ENCODE measurements at regions not wholly inside any gene's neighbourhood (a gene's known extent, or its start where the extent isn't known, plus 50 kb on each side); places are given as distances from the start of the nearest gene placed in this dataset.
A peak's percentile ranks its signal among the peaks of the same experiment; 100 is the strongest.

- DNase-seq: no peak
These were observed 614.0 kb downstream of the SLC4A3 start for GRCh38 chr2:220241423-220241822.

DNA sequence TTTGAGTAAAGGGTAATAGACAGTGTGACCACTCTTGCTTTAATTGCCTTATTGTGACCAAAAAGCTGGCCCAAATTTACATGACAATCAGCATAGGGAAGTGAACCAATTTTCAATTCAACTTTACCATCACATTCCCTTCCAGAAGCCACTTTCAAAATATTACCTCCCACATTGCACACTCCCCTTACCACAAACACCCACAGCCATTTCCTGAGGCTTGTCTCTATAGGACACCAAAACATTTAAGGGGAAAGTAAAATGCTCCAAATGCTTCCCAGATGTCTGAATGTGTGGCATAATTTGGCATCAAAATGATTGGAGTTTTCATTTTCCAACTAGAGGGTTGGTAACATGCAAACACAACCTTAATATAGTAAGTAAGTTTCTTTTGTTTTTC, 616.1 kb downstream of the SLC4A3 start:
- no peak for DNase-seq

- no peak for DNase-seq
These were observed 619.0 kb downstream of the SLC4A3 start for GRCh38 chr2:220246386-220246785.

DNA sequence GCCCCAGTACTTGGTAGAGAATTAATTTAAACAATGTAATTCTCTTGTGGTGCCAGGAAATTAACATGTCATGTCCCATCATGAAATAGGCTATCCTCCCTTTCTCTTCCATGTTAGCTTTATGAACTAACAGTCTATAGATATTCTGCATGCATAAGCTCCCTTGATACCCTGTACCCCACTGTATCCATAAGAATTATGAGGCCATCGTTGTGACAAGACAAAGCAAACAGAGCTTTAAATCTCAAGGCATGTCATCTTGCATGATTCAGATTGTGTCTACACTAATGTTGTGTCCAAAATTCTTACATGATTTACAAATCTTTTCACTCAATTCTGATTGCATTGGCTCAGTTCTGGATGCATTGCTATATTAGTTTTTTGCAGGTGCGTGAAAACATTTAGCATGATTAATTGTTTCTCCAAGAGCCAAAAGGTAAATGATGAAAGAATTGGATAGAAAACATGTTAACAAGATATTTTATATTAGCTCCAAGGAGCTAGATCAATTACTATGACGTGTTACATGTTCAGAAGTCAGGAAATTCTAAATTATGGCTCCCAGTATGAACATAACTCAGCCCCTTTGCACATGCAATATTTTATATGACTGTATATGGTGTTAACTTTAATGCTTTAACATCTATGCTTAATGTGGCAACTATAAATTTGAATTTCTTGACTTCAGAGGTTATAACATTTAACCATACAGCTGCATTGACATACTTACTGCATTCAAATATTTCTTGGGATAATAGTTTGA, 620.3 kb downstream of the SLC4A3 start:
- no peak for DNase-seq

DNA sequence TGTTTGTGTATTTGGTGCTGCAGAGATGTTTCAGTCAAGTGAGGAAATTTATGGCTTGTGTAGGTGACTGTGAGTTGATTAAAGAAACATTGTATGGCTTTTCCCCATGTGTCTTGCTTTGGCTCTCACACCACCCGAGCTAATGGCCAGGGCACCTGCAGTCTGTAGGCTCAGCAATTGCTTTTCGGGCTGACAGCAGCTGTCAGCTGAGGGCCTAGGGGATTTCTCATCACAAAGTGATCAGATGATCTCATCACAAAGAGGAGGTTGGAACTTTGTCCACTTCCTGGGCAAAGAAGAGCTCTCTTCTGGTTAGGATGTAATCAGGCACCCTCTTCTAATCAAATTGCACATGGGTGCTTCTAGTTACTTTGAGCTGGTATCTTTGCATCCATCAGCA, 632.2 kb downstream of the SLC4A3 start:
- peak; percentile 39 for DNase-seq

DNA sequence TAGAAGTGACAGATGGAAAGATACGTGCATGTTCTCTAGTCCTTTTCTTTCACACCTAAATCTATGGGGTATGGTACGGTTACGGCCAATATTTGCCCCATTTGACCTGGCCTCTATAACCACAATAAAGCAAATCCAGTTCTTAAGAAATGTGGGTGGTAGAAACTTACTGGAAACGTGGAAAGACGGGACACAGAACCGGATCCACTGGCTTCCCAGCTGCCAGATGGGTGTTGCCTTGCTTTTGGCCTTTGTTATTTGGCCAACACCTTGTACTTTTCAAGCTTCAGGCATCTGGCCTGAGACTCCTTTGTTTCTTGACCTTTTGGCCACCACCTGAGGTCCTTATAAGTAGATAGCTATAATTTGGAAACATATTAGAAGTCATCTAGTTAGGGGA, 635.9 kb downstream of the SLC4A3 start:
- DNase-seq: no peak

DNA sequence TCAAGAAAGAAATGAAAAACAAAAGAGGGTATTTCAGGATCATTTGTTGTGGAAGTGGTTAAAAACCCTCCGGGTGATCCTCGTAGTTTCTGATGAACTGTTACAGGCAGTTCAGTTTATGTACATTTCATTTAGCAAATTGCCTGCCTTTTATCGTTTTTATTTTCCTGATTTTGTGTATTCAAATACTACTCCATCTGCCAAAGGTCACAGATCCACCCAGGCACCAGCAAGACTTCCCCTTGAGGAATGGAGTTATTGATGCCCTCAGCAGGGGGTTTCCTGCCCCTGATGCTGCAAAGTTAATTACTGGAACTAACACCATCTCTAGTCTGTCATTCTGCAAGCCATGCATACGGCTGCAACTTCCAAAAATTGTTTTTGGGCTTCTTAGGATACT, 641.9 kb downstream of the SLC4A3 start:
- peak; percentile 88 for DNase-seq

GRCh38 chr2:220270481-220271070, 643.1 kb downstream of the SLC4A3 start:
- DNase-seq: peak; percentile 27

- DNase-seq: no peak
These were observed 645.2 kb downstream of the SLC4A3 start for GRCh38 chr2:220272656-220273055.

DNA sequence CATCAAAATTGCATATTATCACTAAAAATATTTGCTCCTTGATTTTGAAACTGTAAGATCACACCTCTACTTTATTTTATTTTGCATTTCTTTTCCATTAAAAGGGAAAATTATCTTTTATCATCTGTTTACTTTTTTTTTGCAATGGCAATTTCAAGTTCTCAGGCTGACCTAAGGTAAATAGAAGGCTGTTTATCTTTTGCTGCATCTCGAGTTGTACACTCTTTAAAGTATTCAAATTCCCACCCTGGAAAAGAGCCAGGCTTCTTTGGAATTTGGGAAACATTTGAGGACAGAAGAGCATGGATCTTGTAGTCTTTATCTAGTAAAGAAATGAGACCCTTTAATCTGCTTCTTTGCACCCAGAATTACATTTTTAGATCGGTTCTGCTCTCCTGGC, 645.7 kb downstream of the SLC4A3 start:
- no peak for DNase-seq

DNA sequence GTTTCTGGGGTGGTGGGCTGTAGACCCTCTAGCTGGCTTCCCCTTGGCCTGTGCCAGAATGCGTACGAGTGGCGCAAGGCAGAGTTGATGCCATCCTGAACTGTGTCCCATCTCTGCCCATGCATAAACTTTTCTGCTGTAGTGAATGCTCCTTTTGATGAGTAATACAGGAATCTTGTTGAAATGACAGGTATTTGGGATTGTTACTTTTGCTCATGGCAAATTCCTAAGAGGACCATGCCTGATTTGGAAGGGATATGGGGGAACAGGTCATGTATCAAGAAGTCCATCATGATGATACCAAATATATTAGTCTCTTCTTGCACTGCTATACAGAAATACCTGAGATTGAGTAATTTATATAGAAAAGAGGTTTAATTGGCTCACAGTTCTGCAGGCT, 648.0 kb downstream of the SLC4A3 start:
- DNase-seq: no peak

DNA sequence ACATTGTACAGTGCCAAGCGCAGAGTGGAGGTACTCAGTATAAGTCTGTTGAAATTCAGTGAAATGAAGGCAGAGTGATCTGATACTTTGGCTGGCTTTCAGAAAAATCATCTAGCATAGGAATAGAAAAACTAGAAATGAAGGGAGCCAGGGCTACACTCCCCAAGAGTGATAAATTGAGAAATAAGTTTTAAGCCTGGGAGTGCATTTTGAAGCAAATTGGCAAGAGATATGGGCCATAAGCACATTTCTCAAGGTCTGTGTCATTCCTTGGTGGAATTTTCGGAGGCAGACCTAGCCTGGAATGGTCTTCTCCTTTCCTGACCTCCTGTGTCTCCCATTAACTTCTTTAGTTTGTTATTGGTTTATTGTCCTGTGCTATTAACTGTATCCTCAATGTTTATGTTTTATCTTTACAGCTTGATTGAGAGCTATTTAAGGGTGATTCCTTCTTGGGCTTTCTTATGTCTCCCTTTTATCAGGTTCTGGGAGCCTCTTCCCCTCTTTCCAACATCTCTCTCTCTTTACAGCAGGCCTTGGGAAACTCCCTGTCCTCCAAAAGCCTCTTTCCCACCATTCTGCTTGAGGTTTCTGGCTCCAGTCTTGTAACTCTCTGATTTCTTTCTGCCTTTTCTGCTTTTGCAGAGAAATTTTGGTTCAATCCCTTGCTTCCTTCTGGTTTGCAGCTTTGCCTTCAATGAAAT, 649.5 kb downstream of the SLC4A3 start:
- DNase-seq: no peak

DNA sequence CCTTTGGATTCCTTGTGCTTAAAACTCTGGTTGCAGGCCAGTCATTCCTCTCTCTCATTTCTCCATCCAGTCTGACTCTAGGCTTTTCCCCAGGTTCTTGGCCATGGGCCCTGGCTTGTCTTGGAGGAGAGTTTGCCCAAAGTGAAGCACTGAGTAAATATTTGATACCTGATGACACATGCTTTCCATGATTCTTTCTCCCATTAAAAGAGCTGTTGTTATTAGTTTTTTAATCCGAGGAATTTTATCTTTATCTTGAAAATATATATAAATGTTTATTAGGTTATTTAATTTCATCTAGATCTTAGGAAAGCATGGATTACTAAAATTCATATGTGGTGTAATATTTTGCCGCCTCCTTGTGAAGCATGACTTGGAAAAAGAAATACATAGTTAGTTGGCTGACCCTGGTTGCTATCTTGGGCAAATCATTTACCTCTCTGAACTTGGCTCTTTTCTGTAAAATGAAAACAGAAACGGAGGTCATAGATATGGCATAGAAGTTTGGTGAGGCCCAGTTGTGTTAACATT, 650.1 kb downstream of the SLC4A3 start:
- DNase-seq: no peak

- no peak for DNase-seq
These were observed 650.6 kb downstream of the SLC4A3 start for GRCh38 chr2:220278022-220278421.

- no peak for DNase-seq
These were observed 651.9 kb downstream of the SLC4A3 start for GRCh38 chr2:220279372-220279771.

DNA sequence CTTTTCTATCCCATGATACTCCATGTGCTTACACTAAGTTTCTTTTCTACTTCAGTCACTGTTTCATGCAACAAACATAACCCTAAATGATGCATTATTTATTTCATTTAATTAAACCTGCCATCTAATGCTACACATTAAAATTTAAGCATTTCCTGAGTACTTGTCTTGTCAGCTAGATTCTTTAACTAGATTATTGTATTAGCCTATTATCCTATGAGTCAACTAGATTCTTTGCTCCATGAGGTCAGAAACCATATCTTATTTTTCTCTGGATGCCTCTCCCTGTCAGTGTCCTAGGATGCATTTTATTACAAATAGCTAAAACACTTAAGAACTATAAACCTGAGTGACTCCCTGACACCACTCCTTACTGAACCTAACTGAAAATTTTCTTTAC, 652.4 kb downstream of the SLC4A3 start:
- no peak for DNase-seq

GRCh38 chr2:220280736-220281135, 653.3 kb downstream of the SLC4A3 start:
- no peak for DNase-seq

GRCh38 chr2:220281771-220282170, 654.3 kb downstream of the SLC4A3 start:
- DNase-seq: no peak

DNA sequence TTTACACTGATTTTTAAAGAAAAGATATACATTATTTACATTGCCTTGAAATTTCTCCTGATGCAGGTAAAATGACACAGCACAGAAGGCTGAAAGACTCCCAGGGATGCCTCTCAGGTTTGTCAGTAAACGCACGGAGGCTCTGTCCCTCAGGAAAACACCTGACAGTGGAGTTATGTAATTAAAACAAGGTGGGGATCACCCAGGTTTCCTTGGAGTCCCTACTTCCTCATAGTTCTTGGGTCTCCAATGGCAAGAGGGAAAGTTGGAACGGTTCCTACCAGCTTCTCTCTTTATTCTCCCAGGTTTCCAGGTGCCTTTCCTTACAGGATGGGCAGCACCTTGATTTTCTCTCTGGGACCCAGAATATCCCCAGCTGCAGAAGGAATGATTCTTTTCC, 654.8 kb downstream of the SLC4A3 start:
- no peak for DNase-seq

- no peak for DNase-seq
These were observed 666.5 kb downstream of the SLC4A3 start for GRCh38 chr2:220293966-220294365.

DNA sequence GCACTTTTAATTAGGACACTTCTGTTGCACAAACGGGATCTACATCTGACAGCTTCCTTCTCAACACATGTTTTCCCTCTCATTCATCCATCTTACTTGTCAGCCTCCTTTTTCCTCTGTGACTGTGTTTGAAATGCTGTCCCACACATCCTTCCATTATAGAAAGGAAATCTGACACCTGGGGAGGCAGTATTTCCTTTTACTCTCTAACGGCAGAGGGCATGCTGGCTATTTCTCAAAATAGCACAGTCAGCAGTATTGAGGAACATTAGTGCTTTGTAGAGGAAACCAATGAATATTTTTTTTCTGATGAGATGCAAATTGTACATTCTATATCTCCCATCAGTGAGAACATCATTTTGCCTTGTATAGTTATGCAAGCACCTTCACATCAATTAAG, 668.7 kb downstream of the SLC4A3 start:
- DNase-seq: peak; percentile 3

DNA sequence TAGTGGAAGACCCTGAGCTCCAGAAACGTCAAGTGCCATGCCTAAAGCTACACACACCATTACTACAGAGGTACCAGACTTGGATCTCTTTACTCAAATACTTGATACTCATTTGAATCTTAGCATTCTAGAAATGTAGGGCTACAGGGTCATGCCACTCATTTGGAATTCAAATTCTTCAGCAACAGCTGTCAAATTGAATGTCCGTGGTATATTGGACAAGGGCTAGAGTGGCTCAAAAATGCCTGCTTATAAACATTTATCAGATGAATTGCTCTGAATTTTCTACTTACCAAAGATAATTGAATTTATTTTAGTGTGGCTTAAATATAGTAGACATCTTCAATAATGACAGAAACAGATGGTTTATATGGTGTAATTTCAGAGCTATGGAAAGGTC, 669.7 kb downstream of the SLC4A3 start:
- DNase-seq: no peak

DNA sequence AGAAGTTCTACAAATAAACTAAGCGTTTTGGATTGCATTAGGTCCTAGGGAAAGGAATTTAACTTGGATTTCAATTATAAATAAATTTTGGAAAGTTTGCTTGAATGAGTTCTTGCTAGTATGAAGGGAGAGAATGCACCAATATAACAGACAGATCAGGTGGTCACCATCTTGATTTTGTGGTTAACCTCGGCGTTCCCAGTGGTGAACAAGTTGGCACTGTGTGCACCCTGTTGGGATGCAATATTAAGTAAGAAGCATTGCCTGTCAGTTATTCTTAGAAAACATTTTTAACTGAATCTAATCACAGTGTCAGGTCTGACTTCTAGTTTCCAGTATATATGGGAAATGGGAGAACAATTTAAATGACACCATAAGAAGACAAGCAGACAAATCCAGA, 673.4 kb downstream of the SLC4A3 start:
- no peak for DNase-seq

- DNase-seq: no peak
These were observed 675.3 kb downstream of the SLC4A3 start for GRCh38 chr2:220302756-220303155.

Data from NCI-H146 (cell line).